Thyroid gland (tissue), 4 donors: ENCODE measurements at regions not wholly inside any gene's neighbourhood (a gene's known extent, or its start where the extent isn't known, plus 50 kb on each side); places are given as distances from the start of the nearest gene placed in this dataset.

Source experiments
- POLR2A ChIP-seq, 2 donors: fragments of 450-650 bp; IDR thresholded peaks; one replicate each; pipeline ENCODE4 v1.6.1; 2017; ENCODE audit warnings: antibody characterized with exemption in 2 of 2, mild to moderate bottlenecking in 2 of 2, moderate library complexity in 1 of 2
- TF ChIP-seq, protein P1 (sequence below), 6 experiments: fragments of 200-600 bp in 3 of 6; fragments of 450-650 bp in 3 of 6; sonication (generic) in 3 of 6; IDR thresholded peaks; one replicate each; pipeline ENCODE4 v1.5.1; 2016 to 2019; ENCODE audit warnings: antibody characterized with exemption in 6 of 6, mild to moderate bottlenecking in 2 of 6, inconsistent platforms in 1 of 6, moderate library complexity in 1 of 6

DNA sequence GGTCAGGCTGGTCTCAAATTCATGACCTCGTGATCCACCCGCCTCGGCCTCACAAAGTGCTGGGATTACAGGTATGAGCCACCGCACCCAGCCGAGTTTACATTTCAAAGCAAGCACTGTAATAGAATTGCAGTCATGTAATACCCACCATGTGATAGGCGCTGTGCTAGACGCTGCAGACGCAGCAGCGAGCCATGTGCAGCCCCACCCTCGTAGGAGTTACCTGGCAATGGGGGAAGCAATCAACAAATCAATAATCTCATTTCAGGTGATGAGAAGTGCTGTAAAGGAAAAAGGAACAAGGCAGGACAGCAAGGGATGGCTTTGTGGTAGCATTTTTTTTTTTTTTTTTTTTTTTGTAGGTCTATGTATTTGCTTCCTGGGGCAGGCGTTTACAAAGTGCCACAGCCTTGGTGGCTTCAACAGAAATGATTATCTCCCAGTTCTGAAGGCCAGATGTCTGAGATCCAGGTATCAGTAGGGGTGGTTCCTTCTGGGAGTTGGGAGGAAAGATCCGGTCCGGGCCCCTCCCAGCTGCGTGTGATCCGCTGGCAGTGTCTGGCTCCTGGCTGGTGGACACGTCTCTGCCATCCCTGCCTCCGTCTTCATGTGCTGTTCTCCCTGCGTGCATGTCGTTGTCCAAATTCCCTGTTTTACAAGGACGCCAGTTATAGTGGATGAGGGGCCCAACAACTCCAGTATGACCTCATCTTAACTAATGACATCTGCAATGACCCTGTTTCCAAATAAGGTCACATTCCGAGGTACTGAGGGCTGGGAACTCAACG lies 72.8 kb downstream of the TNFAIP2 start:
- TF ChIP-seq, protein P1, sequence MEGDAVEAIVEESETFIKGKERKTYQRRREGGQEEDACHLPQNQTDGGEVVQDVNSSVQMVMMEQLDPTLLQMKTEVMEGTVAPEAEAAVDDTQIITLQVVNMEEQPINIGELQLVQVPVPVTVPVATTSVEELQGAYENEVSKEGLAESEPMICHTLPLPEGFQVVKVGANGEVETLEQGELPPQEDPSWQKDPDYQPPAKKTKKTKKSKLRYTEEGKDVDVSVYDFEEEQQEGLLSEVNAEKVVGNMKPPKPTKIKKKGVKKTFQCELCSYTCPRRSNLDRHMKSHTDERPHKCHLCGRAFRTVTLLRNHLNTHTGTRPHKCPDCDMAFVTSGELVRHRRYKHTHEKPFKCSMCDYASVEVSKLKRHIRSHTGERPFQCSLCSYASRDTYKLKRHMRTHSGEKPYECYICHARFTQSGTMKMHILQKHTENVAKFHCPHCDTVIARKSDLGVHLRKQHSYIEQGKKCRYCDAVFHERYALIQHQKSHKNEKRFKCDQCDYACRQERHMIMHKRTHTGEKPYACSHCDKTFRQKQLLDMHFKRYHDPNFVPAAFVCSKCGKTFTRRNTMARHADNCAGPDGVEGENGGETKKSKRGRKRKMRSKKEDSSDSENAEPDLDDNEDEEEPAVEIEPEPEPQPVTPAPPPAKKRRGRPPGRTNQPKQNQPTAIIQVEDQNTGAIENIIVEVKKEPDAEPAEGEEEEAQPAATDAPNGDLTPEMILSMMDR (IDR thresholded peaks at IDR 0.05) = no peak
- TF ChIP-seq POLR2A (IDR thresholded peaks at IDR 0.05) = no peak
